ENCODE measurements at regions not wholly inside any gene's neighbourhood (a gene's known extent, or its start where the extent isn't known, plus 50 kb on each side); places are given as distances from the start of the nearest gene placed in this dataset.

GRCh38 chr6:101016163-101016562 lies 135.0 kb upstream of the ASCC3 start:
- Histone ChIP-seq H3K9me3 (no peaks in the 10 kb centered on the region), H3K27me3 (no peaks in the 10 kb centered on the region), H3K27ac (no peak overlapping the region), H3K4me1 (no peaks in the 10 kb centered on the region), H3K4me3 (no peak overlapping the region), H3K36me3 (replicated peaks in 1 of 2; ENCODE audit: insufficient read depth in 1 of 2, low read depth in 2 of 2) (no peaks in the 10 kb centered on the region)
- intact Hi-C loops (cut with DNase I) = no loop called here
- DNase-seq (no peak), ATAC-seq (no peak)
- TF ChIP-seq POLR2A (IDR thresholded peaks at IDR 0.05) (no peak), CTCF (IDR thresholded peaks at IDR 0.05) (no peak)
- 84 to 90% methylated on average over 3 of the region's 3 CpGs for WGBS, 2 donors

DNA sequence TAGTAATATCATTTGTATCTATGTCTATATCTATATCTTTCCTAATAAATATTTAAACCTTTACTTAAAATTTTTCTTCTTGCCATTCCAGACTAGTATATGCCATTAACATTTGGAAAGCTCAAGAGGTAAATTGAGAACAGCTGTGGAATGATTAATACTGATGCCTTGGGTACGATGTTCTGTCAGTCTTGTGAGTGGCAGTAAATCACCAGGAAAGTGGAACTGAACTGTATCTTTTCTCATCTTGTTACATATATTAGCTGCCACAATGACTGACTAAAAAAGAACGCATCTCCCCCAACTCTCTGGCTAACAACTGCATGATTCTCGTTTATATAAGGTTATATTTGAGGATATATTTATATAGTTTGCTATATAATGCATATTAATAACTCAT lies 137.0 kb upstream of the ASCC3 start:
- no peak for DNase-seq
- intact Hi-C loops (cut with DNase I) = no loop called here
- no peak for ATAC-seq
- H3K27me3 ChIP-seq = no peaks in the 10 kb centered on the region
- no peak overlapping the region for H3K27ac ChIP-seq
- H3K4me3 ChIP-seq = no peak overlapping the region
- no peaks in the 10 kb centered on the region for H3K4me1 ChIP-seq
- no peaks in the 10 kb centered on the region for H3K9me3 ChIP-seq
- H3K36me3 ChIP-seq (replicated peaks in 1 of 2; ENCODE audit: insufficient read depth in 1 of 2, low read depth in 2 of 2) = no peaks in the 10 kb centered on the region
- TF ChIP-seq CTCF (IDR thresholded peaks at IDR 0.05) (no peak), POLR2A (IDR thresholded peaks at IDR 0.05) (no peak)
- 68 to 70% methylated on average over 3 of the region's 3 CpGs for WGBS, 2 donors

- intact Hi-C loops (cut with DNase I) = no loop called here
Measured at GRCh38 chr6:101021504-101021903, 140.4 kb upstream of the ASCC3 start.

DNA sequence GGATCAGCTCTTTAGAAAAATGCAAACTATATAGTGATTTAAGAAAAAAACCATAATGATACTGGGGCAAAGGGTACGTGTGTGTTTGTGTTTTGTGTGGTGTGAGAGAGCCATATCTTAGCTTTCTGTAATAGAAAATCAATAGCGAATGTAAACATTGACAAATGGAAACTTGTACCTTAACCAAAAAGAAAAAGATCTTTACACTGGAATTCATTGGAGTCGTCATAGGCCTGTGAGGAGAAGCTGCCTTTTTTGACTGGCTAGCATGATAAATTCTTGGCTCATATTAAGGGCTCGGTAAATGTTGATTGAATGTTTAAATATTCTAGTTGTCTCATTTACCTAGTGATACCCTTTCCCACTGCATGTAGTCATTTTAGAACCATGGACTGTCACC lies 161.8 kb upstream of the ASCC3 start:
- TF ChIP-seq POLR2A (IDR thresholded peaks at IDR 0.05) = no peak
- TF ChIP-seq CTCF (IDR thresholded peaks at IDR 0.05) = no peak
- no peaks in the 10 kb centered on the region for H3K27me3 ChIP-seq
- no peaks in the 10 kb centered on the region for H3K4me1 ChIP-seq
- H3K27ac ChIP-seq = no peak overlapping the region
- intact Hi-C loops (cut with DNase I) = no loop called here
- DNase-seq = no peak
- no peak overlapping the region for H3K4me3 ChIP-seq
- no peaks in the 10 kb centered on the region for H3K9me3 ChIP-seq
- WGBS, 2 donors = 14 to 24% methylated on average over 4 of the region's 4 CpGs
- ATAC-seq = no peak
- H3K36me3 ChIP-seq (replicated peaks in 1 of 2; ENCODE audit: insufficient read depth in 1 of 2, low read depth in 2 of 2) = no peaks in the 10 kb centered on the region

More at GRCh38 chr6:101021504-101021903, 140.4 kb upstream of the ASCC3 start:
- no peak overlapping the region for H3K27ac ChIP-seq
- no peaks in the 10 kb centered on the region for H3K27me3 ChIP-seq
- ATAC-seq (no peak), DNase-seq (no peak)
- TF ChIP-seq POLR2A (IDR thresholded peaks at IDR 0.05) (no peak), CTCF (IDR thresholded peaks at IDR 0.05) (no peak)
- no peaks in the 10 kb centered on the region for H3K9me3 ChIP-seq
- H3K4me1 ChIP-seq = no peaks in the 10 kb centered on the region
- H3K4me3 ChIP-seq = no peak overlapping the region
- no peaks in the 10 kb centered on the region for H3K36me3 ChIP-seq (replicated peaks in 1 of 2; ENCODE audit: insufficient read depth in 1 of 2, low read depth in 2 of 2)

DNA sequence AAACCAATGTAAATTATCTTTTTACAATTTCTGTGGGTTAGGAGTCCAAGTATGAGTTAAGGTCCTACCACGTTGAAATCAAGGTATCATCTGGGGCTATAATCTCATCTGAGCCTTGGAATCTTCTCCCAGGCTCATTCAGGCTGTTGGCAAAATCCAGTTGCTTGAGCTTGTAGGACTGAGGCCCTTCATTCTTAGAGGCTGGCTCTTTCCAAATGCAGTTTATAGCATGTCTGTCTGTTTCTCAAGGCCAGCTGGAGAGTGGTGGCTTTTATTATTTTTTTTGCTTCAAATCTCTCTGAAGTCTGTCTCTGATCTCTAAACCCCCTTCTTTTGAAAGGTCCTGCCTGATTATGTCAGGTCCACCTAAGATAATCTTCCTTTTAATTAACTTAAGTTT lies 177.2 kb upstream of the ASCC3 start:
- H3K27ac ChIP-seq = no peak overlapping the region
- H3K4me3 ChIP-seq = no peak overlapping the region
- TF ChIP-seq POLR2A (IDR thresholded peaks at IDR 0.05) (no peak), CTCF (IDR thresholded peaks at IDR 0.05) (no peak)
- ATAC-seq (no peak), DNase-seq (no peak)
- H3K9me3 ChIP-seq = no peaks in the 10 kb centered on the region
- intact Hi-C loops (cut with DNase I) = no loop called here
- WGBS, 2 donors = 46 to 59% methylated on average over 1 of the region's 1 CpG
- no peaks in the 10 kb centered on the region for H3K36me3 ChIP-seq (replicated peaks in 1 of 2; ENCODE audit: insufficient read depth in 1 of 2, low read depth in 2 of 2)
- H3K4me1 ChIP-seq = no peaks in the 10 kb centered on the region
- no peaks in the 10 kb centered on the region for H3K27me3 ChIP-seq
